ENCODE measurements at regions not wholly inside any gene's neighbourhood (a gene's known extent, or its start where the extent isn't known, plus 50 kb on each side); places are given as distances from the start of the nearest gene placed in this dataset.

GRCh38 chr2:48178611-48179010, 135.9 kb upstream of the FOXN2 start:
- TF ChIP-seq EP300 (IDR thresholded peaks at IDR 0.05) (no peak), POLR2AphosphoS5 (IDR thresholded peaks at IDR 0.05) (no peak), CTCF (IDR thresholded peaks at IDR 0.05) (no peak)
